Jurkat, Clone E6-1 (cell line): ENCODE measurements at regions not wholly inside any gene's neighbourhood (a gene's known extent, or its start where the extent isn't known, plus 50 kb on each side); places are given as distances from the start of the nearest gene placed in this dataset.

ENCODE experiments used
- DNase-seq: peaks from one replicate; pipeline ENCODE4 v3.0.0-alpha.2; 2011; ENCODE audit warnings: low read depth, low spot score
- H3K4me3 ChIP-seq: 2 replicates; pipeline ENCODE4 v1.5.1; 2011; ENCODE audit warnings: mild to moderate bottlenecking, low read length, control low read depth, moderate library complexity

GRCh38 chr16:50430076-50430475 is 61.3 kb upstream of the BRD7 start:
- DNase-seq: no peak
- H3K4me3 ChIP-seq: no peak overlapping the region

GRCh38 chr16:50428742-50429141 is 60.0 kb upstream of the BRD7 start:
- no peak overlapping the region for H3K4me3 ChIP-seq
- DNase-seq: no peak

GRCh38 chr16:50428116-50428515 is 59.3 kb upstream of the BRD7 start:
- no peak overlapping the region for H3K4me3 ChIP-seq
- DNase-seq: no peak

- no peak overlapping the region for H3K4me3 ChIP-seq
These were observed 58.3 kb upstream of the BRD7 start for GRCh38 chr16:50427107-50427506.

GRCh38 chr16:50425648-50426047 is 56.9 kb upstream of the BRD7 start:
- DNase-seq: peak; percentile 4

More at GRCh38 chr16:50427107-50427506, 58.3 kb upstream of the BRD7 start:
- DNase-seq: no peak

GRCh38 chr16:50425044-50425443 is 56.3 kb upstream of the BRD7 start:
- DNase-seq: no peak
- H3K4me3 ChIP-seq: no peak overlapping the region

More at GRCh38 chr16:50425648-50426047, 56.9 kb upstream of the BRD7 start:
- H3K4me3 ChIP-seq: no peak overlapping the region

- H3K4me3 ChIP-seq: no peak overlapping the region
- DNase-seq: no peak
These were observed 54.1 kb upstream of the BRD7 start for GRCh38 chr16:50422926-50423325.

GRCh38 chr16:50419116-50419515 is 50.3 kb upstream of the BRD7 start:
- no peak for DNase-seq
- H3K4me3 ChIP-seq: no peak overlapping the region
